Activated T-helper 17 cell treated with anti-CD3 and anti-CD28 coated beads, Interleukin-2, amount 50 U/mL, for 72 hours (primary cell): ENCODE measurements at regions not wholly inside any gene's neighbourhood (a gene's known extent, or its start where the extent isn't known, plus 50 kb on each side); places are given as distances from the start of the nearest gene placed in this dataset.

Experiments
- ATAC-seq: fragments of 150-1000 bp; cut with Tn5 transposase; replicated peaks from 2 replicates; pipeline ENCODE4 v1.10.0; 2021; ENCODE audit warnings: mild to moderate bottlenecking, moderate library complexity
- H3K27ac Mint-ChIP-seq: one replicate; pipeline ENCODE4 v1.8.0; 2022; ENCODE audit warnings: mixed read lengths
- H3K27me3 Mint-ChIP-seq: one replicate; pipeline ENCODE4 v1.8.0; 2022; ENCODE audit warnings: mixed read lengths
- H3K36me3 Mint-ChIP-seq: one replicate; pipeline ENCODE4 v1.8.0; 2022; ENCODE audit warnings: low read depth, mild to moderate bottlenecking, mixed read lengths
- H3K4me1 Mint-ChIP-seq: one replicate; pipeline ENCODE4 v1.8.0; 2022; ENCODE audit warnings: mixed read lengths
- H3K4me3 Mint-ChIP-seq: one replicate; pipeline ENCODE4 v1.8.0; 2022; ENCODE audit warnings: mild to moderate bottlenecking, mixed read lengths
- H3K9me3 Mint-ChIP-seq: one replicate; pipeline ENCODE4 v1.8.0; 2022; ENCODE audit warnings: mixed read lengths

DNA sequence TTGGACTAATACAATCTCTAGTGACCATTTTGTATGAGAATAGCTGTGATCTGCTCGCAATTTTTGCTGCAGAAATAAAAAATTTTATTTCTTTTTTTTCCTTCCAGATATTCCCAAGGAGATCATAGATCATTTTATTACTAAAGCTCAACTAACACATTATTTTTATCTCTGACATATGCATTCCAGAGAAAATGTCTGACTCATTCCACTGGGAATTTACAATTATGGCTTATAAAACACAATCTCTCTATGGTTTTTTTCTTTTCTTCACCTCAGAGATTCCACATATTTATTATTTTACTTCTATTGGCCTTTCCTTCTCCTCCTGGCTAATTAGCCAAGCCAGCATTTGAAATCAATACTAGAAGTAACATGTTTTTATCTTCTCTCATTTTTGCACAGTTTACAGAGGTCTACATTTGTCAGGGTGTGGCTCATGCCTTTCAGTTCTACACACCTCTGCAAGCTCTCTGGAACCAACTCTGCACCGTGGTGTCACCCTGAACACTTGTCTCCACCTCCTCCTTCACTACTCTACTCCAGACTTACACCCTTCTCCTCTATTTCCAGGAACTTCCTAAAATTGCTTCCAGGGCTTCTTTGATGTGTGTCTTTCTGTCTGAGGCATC lies 59.8 kb upstream of the GPM6A start:
- no peak for ATAC-seq
- H3K9me3 Mint-ChIP-seq, result peaks cover 8% of the 10 kb centered on the region
- no peak overlapping the region for H3K27ac Mint-ChIP-seq
- no peaks in the 10 kb centered on the region for H3K36me3 Mint-ChIP-seq
- H3K4me3 Mint-ChIP-seq, result no peak overlapping the region
- H3K27me3 Mint-ChIP-seq, result no peaks in the 10 kb centered on the region
- no peaks in the 10 kb centered on the region for H3K4me1 Mint-ChIP-seq

DNA sequence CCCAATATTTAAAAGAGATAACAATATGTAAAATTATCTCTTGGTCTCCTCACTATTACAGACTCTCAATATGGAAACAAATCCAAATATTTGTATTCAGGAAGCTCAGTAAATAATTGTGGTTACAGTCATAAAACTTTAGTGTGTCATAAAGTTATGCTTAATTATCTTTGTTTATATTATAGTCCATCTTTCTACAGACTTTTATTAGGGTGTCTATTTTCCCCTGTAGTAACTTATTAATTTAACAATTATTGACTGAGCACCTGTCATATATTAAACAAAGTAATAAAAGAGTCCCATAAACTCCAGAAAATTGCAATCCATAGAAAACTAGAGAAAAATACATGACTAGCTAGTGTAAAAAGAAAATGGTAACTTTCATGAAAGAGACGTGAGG lies 61.6 kb upstream of the GPM6A start:
- no peaks in the 10 kb centered on the region for H3K27me3 Mint-ChIP-seq
- peaks cover 5% of the 10 kb centered on the region for H3K9me3 Mint-ChIP-seq
- no peak overlapping the region for H3K4me3 Mint-ChIP-seq
- no peaks in the 10 kb centered on the region for H3K4me1 Mint-ChIP-seq
- H3K27ac Mint-ChIP-seq, result no peak overlapping the region
- no peaks in the 10 kb centered on the region for H3K36me3 Mint-ChIP-seq
- no peak for ATAC-seq

DNA sequence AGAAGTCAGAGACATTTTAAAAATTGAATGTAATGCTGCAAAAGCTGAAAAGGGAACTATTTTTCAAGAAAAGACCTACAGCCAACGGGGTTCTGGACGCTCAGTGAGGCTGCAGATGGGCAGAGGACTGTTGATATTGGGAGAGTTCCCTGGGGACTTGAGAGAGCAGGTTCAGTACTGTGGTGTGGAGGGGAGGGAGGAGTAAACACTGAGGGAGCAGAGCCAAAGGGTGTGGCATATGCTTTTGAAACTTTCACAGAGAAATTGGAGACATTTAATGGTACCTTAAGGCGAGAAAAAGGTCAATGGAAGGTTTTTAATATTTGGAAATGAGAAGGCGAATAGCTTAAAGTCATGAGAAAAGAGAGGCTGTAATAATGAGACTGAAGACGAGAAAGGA lies 62.2 kb upstream of the GPM6A start:
- no peak for ATAC-seq
- Mint-ChIP-seq H3K36me3 (no peaks in the 10 kb centered on the region), H3K9me3 (peaks cover 11% of the 10 kb centered on the region), H3K4me3 (no peak overlapping the region), H3K27ac (no peak overlapping the region), H3K27me3 (no peaks in the 10 kb centered on the region), H3K4me1 (no peaks in the 10 kb centered on the region)

DNA sequence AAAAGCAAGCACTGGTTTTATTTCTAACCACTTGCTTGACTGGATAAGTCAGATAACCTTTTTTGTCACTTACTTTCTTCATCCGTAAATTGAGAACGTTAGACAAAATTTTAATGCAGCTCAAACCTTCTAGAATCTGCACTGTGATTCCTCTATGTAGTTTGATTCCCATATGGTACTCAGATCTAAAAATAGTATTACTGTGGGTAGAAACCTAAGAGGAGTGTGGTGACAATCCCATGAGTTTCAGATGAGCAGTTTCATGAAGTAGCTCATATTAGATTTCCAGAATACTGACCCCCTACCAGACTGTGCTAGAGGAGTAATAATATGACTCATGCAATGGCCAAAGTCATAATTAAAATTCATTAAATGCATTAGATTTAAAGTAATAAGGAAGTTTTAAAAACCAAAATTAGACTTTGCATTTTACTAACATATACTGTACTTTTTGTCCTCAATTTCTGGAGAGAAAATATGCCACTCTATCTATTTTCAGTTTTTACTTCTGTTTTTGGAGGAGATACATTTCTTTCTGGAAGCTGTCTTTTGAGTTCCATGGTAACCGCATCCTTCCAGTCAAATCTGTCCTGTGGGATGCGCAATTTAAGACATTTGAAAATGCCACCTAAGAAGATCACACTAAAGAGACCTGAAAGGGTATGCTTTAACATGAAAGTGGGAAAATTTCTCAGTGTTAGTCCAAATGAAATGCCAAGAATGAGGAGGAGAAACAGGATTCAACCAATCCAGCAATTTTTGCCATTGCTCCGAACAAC lies 64.1 kb upstream of the GPM6A start:
- Mint-ChIP-seq H3K27ac (no peak overlapping the region), H3K4me1 (no peaks in the 10 kb centered on the region), H3K9me3 (peaks cover 12% of the 10 kb centered on the region), H3K27me3 (no peaks in the 10 kb centered on the region), H3K4me3 (no peak overlapping the region), H3K36me3 (no peaks in the 10 kb centered on the region)
- ATAC-seq, result no peak

DNA sequence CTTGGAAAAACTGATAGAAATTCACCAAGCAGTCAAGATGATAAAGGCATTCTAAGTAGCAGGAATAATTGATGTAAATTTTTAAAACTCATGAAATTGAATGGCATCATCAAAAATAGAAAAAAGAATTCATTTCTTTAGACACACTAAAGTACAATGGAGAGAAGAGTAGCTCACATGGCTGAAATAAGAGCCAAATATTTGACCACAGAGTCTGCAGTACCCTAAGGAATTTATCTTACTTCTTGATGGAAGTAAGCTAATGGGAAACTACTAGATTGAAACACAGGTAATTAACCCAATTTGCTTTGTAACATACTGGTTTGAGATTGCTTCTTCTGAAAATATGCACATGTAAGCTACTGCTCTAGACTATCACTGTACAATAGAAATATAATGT lies 70.8 kb upstream of the GPM6A start:
- no peak overlapping the region for H3K4me3 Mint-ChIP-seq
- no peaks in the 10 kb centered on the region for H3K4me1 Mint-ChIP-seq
- ATAC-seq, result no peak
- H3K36me3 Mint-ChIP-seq, result no peaks in the 10 kb centered on the region
- peaks cover 13% of the 10 kb centered on the region for H3K9me3 Mint-ChIP-seq
- H3K27me3 Mint-ChIP-seq, result no peaks in the 10 kb centered on the region
- H3K27ac Mint-ChIP-seq, result no peak overlapping the region

DNA sequence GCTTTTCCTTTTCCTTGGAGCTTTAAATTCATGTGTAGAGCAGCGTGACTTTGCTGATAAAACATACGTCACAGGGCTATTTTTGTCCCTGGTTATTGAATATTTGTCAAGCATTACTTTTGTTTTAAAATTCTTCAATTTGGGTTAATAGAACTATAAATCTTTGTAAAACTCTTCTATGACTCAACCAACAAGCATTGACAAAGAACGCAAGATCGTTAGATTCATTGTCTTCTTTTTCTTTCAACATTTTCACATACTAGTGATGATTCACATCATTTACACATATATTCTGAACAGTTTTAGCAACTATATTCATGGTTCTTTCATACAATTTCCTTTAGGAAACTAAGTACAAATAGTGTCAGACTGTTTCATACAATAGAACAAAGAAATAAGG lies 72.0 kb upstream of the GPM6A start:
- no peaks in the 10 kb centered on the region for H3K4me1 Mint-ChIP-seq

DNA sequence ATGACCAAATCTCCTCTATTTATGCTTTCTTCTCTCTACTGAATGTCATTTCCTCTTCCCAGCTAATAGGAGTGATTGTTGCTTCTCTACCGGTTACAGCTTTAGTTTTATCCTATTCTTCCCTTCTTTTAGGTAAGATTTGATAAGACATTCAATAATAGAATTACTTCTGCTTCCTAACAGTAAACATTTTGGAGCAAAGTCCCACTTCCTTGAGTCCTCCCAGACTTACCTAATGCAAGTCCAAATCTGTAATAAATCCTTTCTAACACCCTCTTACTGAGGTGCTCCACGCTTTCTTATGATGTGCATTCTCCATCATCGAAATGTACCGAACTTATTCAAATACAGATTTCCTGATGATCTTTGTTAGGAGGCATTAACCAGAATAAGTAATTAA lies 79.2 kb upstream of the GPM6A start:
- Mint-ChIP-seq H3K27me3 (no peaks in the 10 kb centered on the region), H3K9me3 (no peaks in the 10 kb centered on the region), H3K4me1 (no peaks in the 10 kb centered on the region), H3K4me3 (no peak overlapping the region), H3K27ac (no peak overlapping the region), H3K36me3 (no peaks in the 10 kb centered on the region)
- no peak for ATAC-seq

More for the DNA sequence above, 72.0 kb upstream of the GPM6A start:
- ATAC-seq, result no peak
- Mint-ChIP-seq H3K36me3 (no peaks in the 10 kb centered on the region), H3K27me3 (no peaks in the 10 kb centered on the region), H3K27ac (no peak overlapping the region), H3K9me3 (peaks cover 8% of the 10 kb centered on the region), H3K4me3 (no peak overlapping the region)

DNA sequence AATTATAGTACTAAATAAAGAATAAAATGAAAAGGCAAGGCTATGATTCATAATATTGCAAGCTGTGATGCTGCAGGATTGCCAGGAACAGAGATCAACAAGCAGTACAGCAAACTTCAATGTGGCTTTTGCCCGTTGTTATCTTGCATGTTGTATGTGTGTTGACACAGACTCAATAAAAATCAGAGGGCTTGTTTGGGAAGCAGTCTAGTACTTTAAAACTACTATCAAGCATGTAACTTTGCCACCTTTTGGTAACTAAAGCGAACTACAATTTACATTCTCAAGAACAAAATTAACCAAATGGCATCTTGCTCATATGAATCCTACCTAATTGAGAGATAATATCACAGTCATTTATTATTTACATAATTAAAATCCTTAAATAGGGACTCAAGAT lies 79.8 kb upstream of the GPM6A start:
- no peak overlapping the region for H3K4me3 Mint-ChIP-seq
- no peaks in the 10 kb centered on the region for H3K9me3 Mint-ChIP-seq
- ATAC-seq, result no peak
- H3K27ac Mint-ChIP-seq, result no peak overlapping the region
- no peaks in the 10 kb centered on the region for H3K36me3 Mint-ChIP-seq
- H3K4me1 Mint-ChIP-seq, result no peaks in the 10 kb centered on the region
- H3K27me3 Mint-ChIP-seq, result no peaks in the 10 kb centered on the region

DNA sequence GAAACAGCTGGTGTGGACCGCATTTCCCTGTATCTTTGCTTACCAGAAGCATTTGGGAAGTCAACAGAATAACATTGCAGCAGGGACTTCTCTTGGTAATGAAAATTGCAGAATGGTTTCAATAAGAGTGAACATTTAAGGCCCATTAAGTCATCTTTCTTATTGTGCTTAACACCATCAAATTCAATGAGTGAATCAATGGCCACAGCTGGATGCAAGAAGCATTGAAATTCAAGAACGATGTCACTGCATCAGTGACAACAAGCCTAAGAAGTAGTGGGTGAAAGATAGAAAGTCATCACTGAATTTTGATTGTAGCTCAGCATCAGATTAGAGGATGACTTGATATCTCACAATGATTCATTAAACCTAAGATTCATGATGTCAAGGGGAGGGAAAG lies 93.9 kb upstream of the GPM6A start:
- Mint-ChIP-seq H3K4me1 (no peaks in the 10 kb centered on the region), H3K9me3 (peaks cover under 1% of the 10 kb centered on the region), H3K4me3 (no peak overlapping the region), H3K27ac (no peak overlapping the region), H3K36me3 (no peaks in the 10 kb centered on the region), H3K27me3 (peaks cover under 1% of the 10 kb centered on the region)
- no peak for ATAC-seq

DNA sequence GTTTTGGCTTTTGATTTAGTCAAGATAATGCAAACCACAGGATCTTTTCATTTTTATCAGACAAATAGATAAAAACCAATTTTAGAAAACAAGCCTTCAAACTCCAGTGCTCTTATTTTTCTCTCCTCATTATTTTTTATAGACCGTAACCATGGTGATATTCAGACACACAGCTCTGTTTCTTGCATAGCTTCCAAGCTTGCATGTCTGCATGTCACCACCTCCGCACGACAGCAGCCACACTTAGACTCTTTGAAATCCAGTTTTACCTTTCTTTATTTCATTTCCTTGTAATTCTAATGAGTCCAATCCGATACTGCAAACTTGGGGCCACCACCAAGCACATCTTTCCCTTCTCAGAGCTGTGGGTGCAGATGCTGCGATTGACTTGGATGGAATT lies 94.3 kb upstream of the GPM6A start:
- no peaks in the 10 kb centered on the region for H3K4me1 Mint-ChIP-seq
- no peaks in the 10 kb centered on the region for H3K36me3 Mint-ChIP-seq
- no peak for ATAC-seq
- H3K9me3 Mint-ChIP-seq, result no peaks in the 10 kb centered on the region
- no peak overlapping the region for H3K27ac Mint-ChIP-seq
- no peak overlapping the region for H3K4me3 Mint-ChIP-seq
- H3K27me3 Mint-ChIP-seq, result no peaks in the 10 kb centered on the region

DNA sequence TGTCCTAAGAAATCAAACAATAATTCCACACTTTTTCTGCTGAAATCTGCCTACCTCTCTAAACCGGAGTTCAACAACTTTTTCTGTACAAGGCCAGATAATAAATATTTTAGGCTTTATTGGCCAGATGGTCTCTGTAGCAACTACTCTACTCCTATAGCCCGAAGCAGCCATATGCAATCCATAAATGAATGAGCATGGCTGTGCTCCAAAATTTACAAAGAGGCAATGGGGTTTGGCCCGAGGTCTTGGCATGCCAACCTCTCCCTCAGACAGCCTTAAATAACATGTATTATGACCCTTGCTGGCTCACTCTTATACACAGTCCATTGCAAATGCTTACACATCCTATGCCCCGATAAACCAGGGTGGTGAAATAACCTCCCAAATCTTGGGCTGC lies 98.6 kb upstream of the GPM6A start:
- ATAC-seq, result no peak
- no peaks in the 10 kb centered on the region for H3K27me3 Mint-ChIP-seq
- no peak overlapping the region for H3K4me3 Mint-ChIP-seq
- no peaks in the 10 kb centered on the region for H3K36me3 Mint-ChIP-seq
- H3K9me3 Mint-ChIP-seq, result no peaks in the 10 kb centered on the region
- no peaks in the 10 kb centered on the region for H3K4me1 Mint-ChIP-seq
- H3K27ac Mint-ChIP-seq, result no peak overlapping the region

DNA sequence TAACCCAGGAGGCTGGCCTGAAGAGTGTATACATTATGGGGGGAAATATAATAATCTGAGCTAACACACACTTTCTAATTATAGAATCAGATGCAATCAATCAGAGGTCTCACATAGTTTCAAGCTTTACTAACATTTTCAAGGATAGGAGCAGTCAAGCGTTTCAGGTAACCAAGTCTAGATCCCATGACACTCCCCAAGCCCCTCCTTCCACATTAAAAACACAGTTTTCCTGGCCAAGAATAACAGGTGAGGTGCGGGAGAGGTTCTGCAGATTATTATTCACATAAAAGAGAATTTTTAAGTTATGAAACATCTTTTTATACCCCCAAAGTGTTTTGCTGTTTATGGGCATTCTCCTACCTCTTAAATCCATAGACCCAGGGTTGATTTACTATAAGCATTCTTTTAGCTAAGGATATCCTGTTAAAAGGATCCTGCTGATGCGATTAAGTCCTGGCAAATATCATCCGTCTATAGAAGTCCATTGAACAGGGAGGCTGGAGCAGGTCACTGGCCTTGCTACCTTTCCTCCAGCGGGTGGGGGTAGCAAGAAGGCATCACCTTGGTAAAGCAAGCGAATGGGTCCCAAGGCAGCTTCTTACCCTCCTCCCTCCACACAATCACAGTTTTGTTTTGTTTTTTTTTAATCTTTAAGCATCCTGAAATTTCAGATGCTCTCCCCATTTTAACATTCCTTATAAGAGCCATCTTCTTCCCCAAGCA lies 104.7 kb upstream of the GPM6A start:
- H3K27me3 Mint-ChIP-seq, result no peaks in the 10 kb centered on the region
- H3K4me1 Mint-ChIP-seq, result no peaks in the 10 kb centered on the region
- H3K9me3 Mint-ChIP-seq, result no peaks in the 10 kb centered on the region
- no peak overlapping the region for H3K27ac Mint-ChIP-seq
- ATAC-seq, result no peak
- no peak overlapping the region for H3K4me3 Mint-ChIP-seq
- H3K36me3 Mint-ChIP-seq, result no peaks in the 10 kb centered on the region

DNA sequence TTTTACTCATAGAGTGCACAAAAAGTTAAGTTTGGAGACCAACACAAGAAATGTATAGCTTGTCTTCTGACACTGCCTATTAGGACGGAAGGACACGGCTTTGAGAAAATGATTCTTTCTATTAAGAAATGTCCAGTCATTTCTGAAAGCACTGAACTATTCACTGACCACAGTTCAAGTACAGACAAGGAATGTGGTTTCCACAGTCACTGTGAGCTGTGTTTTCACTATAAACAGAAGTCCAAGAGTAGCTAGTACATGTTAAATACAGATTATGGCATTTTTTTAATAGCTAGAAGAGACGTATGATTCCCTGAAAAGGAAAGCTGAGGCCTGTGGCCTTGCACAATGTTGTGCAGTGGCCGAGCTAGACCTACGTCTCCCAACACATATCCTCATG lies 115.1 kb upstream of the GPM6A start:
- no peaks in the 10 kb centered on the region for H3K36me3 Mint-ChIP-seq
- H3K4me3 Mint-ChIP-seq, result no peak overlapping the region
- no peaks in the 10 kb centered on the region for H3K9me3 Mint-ChIP-seq
- H3K27me3 Mint-ChIP-seq, result no peaks in the 10 kb centered on the region
- H3K4me1 Mint-ChIP-seq, result no peaks in the 10 kb centered on the region
- H3K27ac Mint-ChIP-seq, result no peak overlapping the region
- ATAC-seq, result no peak

DNA sequence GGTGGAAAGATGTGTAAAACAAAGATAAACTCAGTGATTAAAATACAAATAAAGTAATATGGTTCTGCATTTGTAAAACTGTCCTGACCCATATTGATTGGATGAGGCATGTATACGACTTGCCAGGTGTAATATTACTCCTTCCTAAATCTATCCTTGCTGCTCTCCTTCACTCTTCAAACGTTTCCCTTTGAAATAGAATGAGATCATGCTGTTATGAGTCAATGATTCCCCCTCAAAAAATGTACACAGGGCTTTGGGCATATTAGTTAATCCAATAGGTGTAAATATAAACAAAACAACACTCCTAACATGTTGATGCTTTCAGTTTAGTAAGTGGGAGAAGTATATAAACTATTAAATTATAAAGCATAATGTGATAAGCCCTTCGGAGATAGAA lies 117.4 kb upstream of the GPM6A start:
- H3K27ac Mint-ChIP-seq, result no peak overlapping the region
- no peak for ATAC-seq

DNA sequence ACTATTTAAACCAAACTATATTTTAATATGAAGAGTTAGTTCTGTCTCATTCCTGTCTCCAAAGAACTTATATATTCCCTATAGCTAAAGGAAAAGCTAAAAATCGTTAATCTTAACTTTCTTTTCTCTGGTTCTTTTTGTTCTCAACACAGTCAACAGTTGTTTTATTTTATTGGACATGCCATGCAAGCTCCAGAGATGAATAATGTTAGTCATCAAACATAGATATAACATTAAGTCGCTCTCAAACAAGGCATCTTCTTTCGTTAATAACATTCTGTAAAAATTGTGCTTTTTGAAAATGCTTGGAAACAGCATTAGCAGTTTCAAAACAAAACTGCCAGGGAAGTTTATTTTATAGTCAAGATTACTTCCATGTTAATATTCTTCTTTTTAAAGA lies 117.9 kb upstream of the GPM6A start:
- no peaks in the 10 kb centered on the region for H3K27me3 Mint-ChIP-seq
- no peaks in the 10 kb centered on the region for H3K9me3 Mint-ChIP-seq
- no peak for ATAC-seq
- no peak overlapping the region for H3K27ac Mint-ChIP-seq
- H3K36me3 Mint-ChIP-seq, result no peaks in the 10 kb centered on the region
- H3K4me1 Mint-ChIP-seq, result no peaks in the 10 kb centered on the region
- no peak overlapping the region for H3K4me3 Mint-ChIP-seq

More for the DNA sequence above, 117.4 kb upstream of the GPM6A start:
- Mint-ChIP-seq H3K27me3 (no peaks in the 10 kb centered on the region), H3K4me1 (no peaks in the 10 kb centered on the region), H3K9me3 (no peaks in the 10 kb centered on the region), H3K36me3 (no peaks in the 10 kb centered on the region), H3K4me3 (no peak overlapping the region)
